B cell (primary cell): ENCODE measurements at regions not wholly inside any gene's neighbourhood (a gene's known extent, or its start where the extent isn't known, plus 50 kb on each side); places are given as distances from the start of the nearest gene placed in this dataset.

Experiments
- ATAC-seq: fragments of 200-7000 bp; cut with Tn5 transposase; one replicate; pipeline ENCODE4 v1.10.0; 2021; ENCODE audit warnings: low read depth, mild to moderate bottlenecking, moderate number of reproducible peaks, moderate library complexity
- CTCF ChIA-PET: fragments of 350-600 bp; sonication (Branson Sonifier 250); formaldehyde crosslinking; loops from one replicate; lab custom pipeline; 2021; ENCODE audit warnings: antibody characterized with exemption, inconsistent platforms; lab: Charles Lee
- POLR2A ChIA-PET: fragments of 350-600 bp; sonication (Branson Sonifier 250); formaldehyde crosslinking; loops from one replicate; lab custom pipeline; 2021; ENCODE audit warnings: antibody characterized with exemption; lab: Charles Lee
- DNase-seq: peaks from one replicate; pipeline ENCODE4 v3.0.0; 2013
- H2AFZ ChIP-seq: 2 replicates; pipeline ENCODE4 v1.6.1; 2012; ENCODE audit warnings: mild to moderate bottlenecking, low read depth, low read length; ENCODE audit not compliant: insufficient read depth, poor library complexity, severe bottlenecking
- H3K27ac ChIP-seq, 2 donors: 1 replicate in 1 of 2; 2 replicates in 1 of 2; pipeline ENCODE4 v1.5.1; 2012 to 2013; ENCODE audit warnings: low read length in 2 of 2, mild to moderate bottlenecking in 2 of 2, moderate library complexity in 1 of 2
- H3K27me3 ChIP-seq, 4 experiments: fragments of 200-600 bp in 1 of 4; sonication (generic) in 1 of 4; replicated peaks in 1 of 4; 1 replicate in 2 of 4; 2 replicates in 2 of 4; pipeline versions ENCODE4 v1.6.1 to v1.7.0; 2013 to 2016; ENCODE audit warnings: low read length in 3 of 4, mild to moderate bottlenecking in 2 of 4, mixed read lengths in 1 of 4, moderate library complexity in 1 of 4; ENCODE audit not compliant: insufficient read depth in 4 of 4, control insufficient read depth in 3 of 4; ENCODE audit errors: control extremely low read depth in 1 of 4
- H3K36me3 ChIP-seq, 2 experiments: replicated peaks in 1 of 2; 1 replicate in 1 of 2; 2 replicates in 1 of 2; pipeline versions ENCODE4 v1.6.1 to v1.7.1; 2013; ENCODE audit warnings: low read length in 1 of 2; ENCODE audit not compliant: insufficient read depth in 2 of 2, control insufficient read depth in 1 of 2; ENCODE audit errors: control extremely low read depth in 1 of 2, extremely low read depth in 1 of 2
- H3K4me1 ChIP-seq, 2 donors: fragments of 200-600 bp in 1 of 2; sonication (generic) in 1 of 2; 1 replicate in 1 of 2; 2 replicates in 1 of 2; pipeline versions ENCODE4 v1.5.1 to v1.6.1; 2013 to 2017; ENCODE audit warnings: low read length in 2 of 2; ENCODE audit not compliant: control insufficient read depth in 2 of 2, insufficient read depth in 2 of 2
- H3K4me2 ChIP-seq: replicated peaks from 2 replicates; pipeline ENCODE3; 2012; ENCODE audit warnings: mild to moderate bottlenecking, low read depth, low read length; ENCODE audit not compliant: poor library complexity, severe bottlenecking
- H3K4me3 ChIP-seq, 5 experiments: fragments of 200-600 bp in 1 of 5; sonication (generic) in 1 of 5; 1 replicate in 3 of 5; 2 replicates in 2 of 5; pipeline versions ENCODE4 v1.5.1 to v1.7.0; 2011 to 2016; ENCODE audit warnings: low read length in 4 of 5, mild to moderate bottlenecking in 4 of 5, low read depth in 2 of 5, control low read depth in 1 of 5, moderate library complexity in 1 of 5; ENCODE audit not compliant: insufficient read depth in 1 of 5; ENCODE audit errors: control extremely low read depth in 1 of 5, extremely low read depth in 1 of 5
- H3K79me2 ChIP-seq: fragments of 200-600 bp; sonication (generic); one replicate; pipeline ENCODE4 v1.6.0; 2016; ENCODE audit warnings: low read length; ENCODE audit not compliant: control insufficient read depth, insufficient read depth
- H3K9ac ChIP-seq: fragments of 200-600 bp; sonication (generic); 2 replicates; pipeline ENCODE4 v1.6.1; 2017; ENCODE audit warnings: mild to moderate bottlenecking, low read length, moderate library complexity
- H3K9me3 ChIP-seq, 3 donors: one replicate each; pipeline versions ENCODE4 v1.6.1 to v1.7.1; 2013; ENCODE audit warnings: low read length in 2 of 3; ENCODE audit not compliant: control insufficient read depth in 2 of 3, insufficient read depth in 1 of 3; ENCODE audit errors: control extremely low read depth in 1 of 3
- H4K20me1 ChIP-seq: 2 replicates; pipeline ENCODE4 v1.6.0; 2012; ENCODE audit warnings: mild to moderate bottlenecking, low read length; ENCODE audit not compliant: insufficient read depth, control insufficient read depth, poor library complexity, severe bottlenecking
- H3K27ac Mint-ChIP-seq: one replicate; pipeline ENCODE4 v1.8.0; 2021; ENCODE audit warnings: mixed read lengths
- H3K27me3 Mint-ChIP-seq: one replicate; pipeline ENCODE4 v1.8.0; 2021; ENCODE audit warnings: mixed read lengths
- H3K4me1 Mint-ChIP-seq: one replicate; pipeline ENCODE4 v1.8.0; 2021; ENCODE audit warnings: mixed read lengths
- H3K4me3 Mint-ChIP-seq: one replicate; pipeline ENCODE4 v1.8.0; 2021; ENCODE audit warnings: mixed read lengths
- H3K9me3 Mint-ChIP-seq: one replicate; pipeline ENCODE4 v1.8.0; 2022; ENCODE audit warnings: mixed read lengths; ENCODE audit not compliant: insufficient read depth
- CTCF ChIP-seq: fragments of 200-600 bp; IDR thresholded peaks from one replicate; pipeline ENCODE4 v1.8.0; 2022; ENCODE audit warnings: antibody characterized with exemption, mild to moderate bottlenecking
- EZH2 ChIP-seq: IDR thresholded peaks from 2 replicates; pipeline ENCODE4 v1.6.1; 2012; ENCODE audit warnings: borderline replicate concordance, low read depth, mild to moderate bottlenecking, moderate library complexity, low read length; ENCODE audit not compliant: insufficient read depth, poor library complexity, severe bottlenecking
- WGBS: methylation state at CpG from one replicate; pipeline ENCODE4 v1.1.5; 2013; ENCODE audit warnings: missing lambda C conversion rate; ENCODE audit not compliant: insufficient coverage; 5-methylcytosine and 5-hydroxymethylcytosine counted together
- intact Hi-C: fragments of 100-400 bp; cut with micrococcal nuclease; formaldehyde crosslinking; loops from one replicate; pipeline ENCODE4 v1.10.0; 2022

- intact Hi-C loops = no loop called here
- H4K20me1 ChIP-seq = no peaks in the 10 kb centered on the region
- H3K9ac ChIP-seq = no peak overlapping the region
- Mint-ChIP-seq H3K4me1 (no peaks in the 10 kb centered on the region), H3K27ac (no peak overlapping the region), H3K4me3 (no peak overlapping the region), H3K9me3 (no peaks in the 10 kb centered on the region), H3K27me3 (peaks cover 7% of the 10 kb centered on the region)
- no peaks in the 10 kb centered on the region for H3K79me2 ChIP-seq
- 93% methylated on average over 4 of the region's 6 CpGs for WGBS
- no peaks in the 10 kb centered on the region for H3K4me1 ChIP-seq
- ATAC-seq (no peak), DNase-seq (no peak)
- H3K4me3 ChIP-seq = no peak overlapping the region
- CTCF ChIA-PET = no interaction called here
- H3K27me3 ChIP-seq = peaks cover 0 to 3% (median 0%) of the 10 kb centered on the region in 4 experiments
- H3K9me3 ChIP-seq = no peaks in the 10 kb centered on the region
- no peak overlapping the region for H2AFZ ChIP-seq
- TF ChIP-seq EZH2 (no peak), CTCF (no peak)
- POLR2A ChIA-PET = no interaction called here
- no peaks in the 10 kb centered on the region for H3K36me3 ChIP-seq
- no peak overlapping the region for H3K4me2 ChIP-seq
- no peak overlapping the region for H3K27ac ChIP-seq
Measured at GRCh38 chr1:218557731-218558130, 212.6 kb downstream of the TGFB2 start.

- Histone ChIP-seq H3K79me2 (no peaks in the 10 kb centered on the region), H3K9me3 (no peaks in the 10 kb centered on the region), H3K36me3 (no peaks in the 10 kb centered on the region), H3K4me2 (no peak overlapping the region), H3K9ac (no peak overlapping the region), H4K20me1 (no peaks in the 10 kb centered on the region), H3K4me1 (no peaks in the 10 kb centered on the region), H3K27me3 (peaks cover 0 to 3% (median 0%) of the 10 kb centered on the region in 4 experiments), H2AFZ (no peak overlapping the region), H3K27ac (no peak overlapping the region), H3K4me3 (no peak overlapping the region)
- TF ChIP-seq EZH2 = no peak
- no peak for TF ChIP-seq CTCF
- intact Hi-C loops = no loop called here
- ChIA-PET CTCF (no interaction called here), POLR2A (no interaction called here)
- Mint-ChIP-seq H3K27ac (no peak overlapping the region), H3K9me3 (no peaks in the 10 kb centered on the region), H3K4me1 (no peaks in the 10 kb centered on the region), H3K27me3 (peaks cover 7% of the 10 kb centered on the region), H3K4me3 (no peak overlapping the region)
- ATAC-seq (no peak), DNase-seq (no peak)
- WGBS = 75% methylated on average over 2 of the region's 3 CpGs
Measured at GRCh38 chr1:218558271-218558810, 213.2 kb downstream of the TGFB2 start.
